LNCAP (cell line): ENCODE measurements at regions not wholly inside any gene's neighbourhood (a gene's known extent, or its start where the extent isn't known, plus 50 kb on each side); places are given as distances from the start of the nearest gene placed in this dataset.

Experiments
- CTCF ChIP-seq: fragments of 450-650 bp; IDR thresholded peaks from 2 replicates; pipeline ENCODE4 v1.5.1; 2017; ENCODE audit warnings: mild to moderate bottlenecking

- TF ChIP-seq CTCF: no peak
Observed at GRCh38 chr5:89972901-89973300, 436.7 kb downstream of the CETN3 start.

GRCh38 chr5:89968958-89969381, 440.6 kb downstream of the CETN3 start:
- no peak for TF ChIP-seq CTCF

- TF ChIP-seq CTCF: no peak
Observed at GRCh38 chr5:89967771-89968444, 441.6 kb downstream of the CETN3 start.

GRCh38 chr5:89956838-89957237, 452.7 kb downstream of the CETN3 start:
- no peak for TF ChIP-seq CTCF

- TF ChIP-seq CTCF: no peak
Observed at GRCh38 chr5:89954916-89955315, 454.6 kb downstream of the CETN3 start.

GRCh38 chr5:89951876-89952275, 457.7 kb downstream of the CETN3 start:
- no peak for TF ChIP-seq CTCF

- no peak for TF ChIP-seq CTCF
Observed at GRCh38 chr5:89950234-89950633, 459.3 kb downstream of the CETN3 start.

- TF ChIP-seq CTCF: no peak
Observed at GRCh38 chr5:89948977-89949376, 460.6 kb downstream of the CETN3 start.
